ENCODE measurements at regions not wholly inside any gene's neighbourhood (a gene's known extent, or its start where the extent isn't known, plus 50 kb on each side); places are given as distances from the start of the nearest gene placed in this dataset.
"Not testable (repeated sequence)": the region's sequence is repeated elsewhere in the genome, so short reads cannot be mapped to it uniquely, and the experiment has no call there.

- H3K27me3 Mint-ChIP-seq (ENCODE audit: insufficient read depth); H3K27ac Mint-ChIP-seq; H3K9me3 Mint-ChIP-seq; H3K4me1 Mint-ChIP-seq (ENCODE audit: low read depth); H3K36me3 Mint-ChIP-seq (ENCODE audit: low read depth); intact Hi-C loops (cut with micrococcal nuclease); H3K4me3 Mint-ChIP-seq; DNase-seq (ENCODE audit: low spot score): not testable (repeated sequence)
Observed at GRCh38 chr17:26881195-26881594, 412.7 kb upstream of the WSB1 start.

- intact Hi-C loops (cut with micrococcal nuclease); H3K27me3 Mint-ChIP-seq (ENCODE audit: insufficient read depth); H3K36me3 Mint-ChIP-seq (ENCODE audit: low read depth); H3K27ac Mint-ChIP-seq; H3K4me3 Mint-ChIP-seq; H3K9me3 Mint-ChIP-seq; H3K4me1 Mint-ChIP-seq (ENCODE audit: low read depth); DNase-seq (ENCODE audit: low spot score): not testable (repeated sequence)
Observed at GRCh38 chr17:26882097-26882761, 411.7 kb upstream of the WSB1 start.

GRCh38 chr17:26883878-26884740 is 409.8 kb upstream of the WSB1 start:
- DNase-seq (ENCODE audit: low spot score); intact Hi-C loops (cut with micrococcal nuclease); H3K4me1 Mint-ChIP-seq (ENCODE audit: low read depth); H3K4me3 Mint-ChIP-seq; H3K27me3 Mint-ChIP-seq (ENCODE audit: insufficient read depth); H3K9me3 Mint-ChIP-seq; H3K27ac Mint-ChIP-seq; H3K36me3 Mint-ChIP-seq (ENCODE audit: low read depth): not testable (repeated sequence)

- H3K4me1 Mint-ChIP-seq (ENCODE audit: low read depth); H3K36me3 Mint-ChIP-seq (ENCODE audit: low read depth); H3K4me3 Mint-ChIP-seq; H3K9me3 Mint-ChIP-seq; intact Hi-C loops (cut with micrococcal nuclease); H3K27me3 Mint-ChIP-seq (ENCODE audit: insufficient read depth); DNase-seq (ENCODE audit: low spot score); H3K27ac Mint-ChIP-seq: not testable (repeated sequence)
Observed at GRCh38 chr17:26884741-26885059, 409.2 kb upstream of the WSB1 start.

GRCh38 chr17:26885244-26885970 is 408.5 kb upstream of the WSB1 start:
- intact Hi-C loops (cut with micrococcal nuclease); H3K36me3 Mint-ChIP-seq (ENCODE audit: low read depth); H3K27me3 Mint-ChIP-seq (ENCODE audit: insufficient read depth); H3K27ac Mint-ChIP-seq; H3K4me1 Mint-ChIP-seq (ENCODE audit: low read depth); H3K9me3 Mint-ChIP-seq; H3K4me3 Mint-ChIP-seq: not testable (repeated sequence)
- DNase-seq (ENCODE audit: low spot score) = peak; percentile 77
